Activated CD8-positive, alpha-beta T cell treated with anti-CD3 and anti-CD28 coated beads for 36 hours (primary cell): ENCODE measurements at regions not wholly inside any gene's neighbourhood (a gene's known extent, or its start where the extent isn't known, plus 50 kb on each side); places are given as distances from the start of the nearest gene placed in this dataset.

Experiments
- ATAC-seq: fragments of 200-7000 bp; cut with Tn5 transposase; one replicate; pipeline ENCODE4 v1.10.0; 2021; ENCODE audit warnings: mild to moderate bottlenecking, moderate library complexity
- CTCF ChIA-PET: fragments of 350-600 bp; sonication (Branson Sonifier 250); formaldehyde crosslinking; loops from one replicate; lab custom pipeline; 2021; ENCODE audit warnings: antibody characterized with exemption; lab: Charles Lee
- POLR2A ChIA-PET: fragments of 350-600 bp; sonication (Branson Sonifier 250); formaldehyde crosslinking; loops from one replicate; lab custom pipeline; 2021; ENCODE audit warnings: antibody characterized with exemption; lab: Charles Lee
- DNase-seq: peaks from one replicate; pipeline ENCODE4 v3.0.0-alpha.2; 2020
- H3K27ac Mint-ChIP-seq: one replicate; pipeline ENCODE4 v1.8.0; 2021; ENCODE audit warnings: mild to moderate bottlenecking, mixed read lengths
- H3K27me3 Mint-ChIP-seq: one replicate; pipeline ENCODE4 v1.8.0; 2021; ENCODE audit warnings: mixed read lengths
- H3K36me3 Mint-ChIP-seq: one replicate; pipeline ENCODE4 v1.8.0; 2021; ENCODE audit warnings: low read depth, mixed read lengths
- H3K4me1 Mint-ChIP-seq: one replicate; pipeline ENCODE4 v1.8.0; 2021; ENCODE audit warnings: low read depth, mixed read lengths
- H3K4me3 Mint-ChIP-seq: one replicate; pipeline ENCODE4 v1.8.0; 2021; ENCODE audit warnings: mild to moderate bottlenecking, moderate library complexity, mixed read lengths
- H3K9me3 Mint-ChIP-seq: one replicate; pipeline ENCODE4 v1.8.0; 2021; ENCODE audit warnings: mixed read lengths
- intact Hi-C: fragments of 100-400 bp; cut with micrococcal nuclease; formaldehyde crosslinking; loops from one replicate; pipeline ENCODE4 v1.10.0; 2022
- TF ChIP-seq, protein P1 (sequence below): fragments of 200-600 bp; IDR thresholded peaks from one replicate; pipeline ENCODE4 v1.8.0; 2022; ENCODE audit warnings: antibody characterized with exemption, mild to moderate bottlenecking

DNA sequence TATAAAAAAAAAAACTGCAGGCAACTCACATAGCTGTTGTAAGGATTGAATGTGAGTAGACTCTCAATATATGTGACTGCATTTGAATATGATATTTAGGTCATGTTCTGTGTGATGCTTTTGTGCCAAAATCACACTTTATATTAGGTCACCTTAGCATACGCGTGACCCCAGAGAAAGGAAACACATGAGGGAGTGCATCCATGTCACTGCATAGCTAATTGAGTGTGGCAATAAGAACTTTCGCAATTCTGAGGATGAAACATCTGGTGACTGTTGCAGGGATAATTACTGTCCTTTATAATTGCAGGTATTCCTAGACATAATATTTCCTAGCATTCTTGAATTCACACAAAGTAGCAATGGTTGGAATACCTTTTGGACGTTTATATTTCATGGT lies 459.5 kb upstream of the KLF4 start:
- intact Hi-C loops = no loop called here
- Mint-ChIP-seq H3K9me3 (peaks cover 9% of the 10 kb centered on the region), H3K36me3 (no peaks in the 10 kb centered on the region), H3K4me3 (no peak overlapping the region), H3K27me3 (no peaks in the 10 kb centered on the region), H3K4me1 (no peaks in the 10 kb centered on the region), H3K27ac (no peak overlapping the region)
- DNase-seq = no peak
- CTCF ChIA-PET = no interaction called here
- no peak for ATAC-seq
- POLR2A ChIA-PET = no interaction called here
- TF ChIP-seq, protein P1, sequence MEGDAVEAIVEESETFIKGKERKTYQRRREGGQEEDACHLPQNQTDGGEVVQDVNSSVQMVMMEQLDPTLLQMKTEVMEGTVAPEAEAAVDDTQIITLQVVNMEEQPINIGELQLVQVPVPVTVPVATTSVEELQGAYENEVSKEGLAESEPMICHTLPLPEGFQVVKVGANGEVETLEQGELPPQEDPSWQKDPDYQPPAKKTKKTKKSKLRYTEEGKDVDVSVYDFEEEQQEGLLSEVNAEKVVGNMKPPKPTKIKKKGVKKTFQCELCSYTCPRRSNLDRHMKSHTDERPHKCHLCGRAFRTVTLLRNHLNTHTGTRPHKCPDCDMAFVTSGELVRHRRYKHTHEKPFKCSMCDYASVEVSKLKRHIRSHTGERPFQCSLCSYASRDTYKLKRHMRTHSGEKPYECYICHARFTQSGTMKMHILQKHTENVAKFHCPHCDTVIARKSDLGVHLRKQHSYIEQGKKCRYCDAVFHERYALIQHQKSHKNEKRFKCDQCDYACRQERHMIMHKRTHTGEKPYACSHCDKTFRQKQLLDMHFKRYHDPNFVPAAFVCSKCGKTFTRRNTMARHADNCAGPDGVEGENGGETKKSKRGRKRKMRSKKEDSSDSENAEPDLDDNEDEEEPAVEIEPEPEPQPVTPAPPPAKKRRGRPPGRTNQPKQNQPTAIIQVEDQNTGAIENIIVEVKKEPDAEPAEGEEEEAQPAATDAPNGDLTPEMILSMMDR = no peak

DNA sequence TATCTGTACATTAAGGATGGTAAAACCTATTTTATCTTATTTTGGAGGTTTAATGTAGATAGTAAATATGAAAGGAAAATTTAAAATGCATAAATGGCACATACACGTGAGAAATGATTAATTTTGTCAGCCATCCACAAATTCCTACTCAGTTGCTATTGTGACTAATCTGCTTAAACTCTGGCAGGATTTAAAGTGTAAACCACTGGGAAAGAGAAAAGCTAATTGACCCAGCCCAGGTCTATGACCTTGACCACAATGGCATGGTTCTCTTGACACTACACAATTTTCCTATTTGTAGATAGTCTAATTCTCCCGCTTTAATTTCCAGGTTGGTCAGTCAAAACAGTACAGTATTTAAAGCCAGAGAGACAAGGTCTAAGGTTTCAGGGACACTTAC lies 459.0 kb upstream of the KLF4 start:
- DNase-seq (no peak), ATAC-seq (no peak)
- Mint-ChIP-seq H3K4me3 (no peak overlapping the region), H3K4me1 (no peaks in the 10 kb centered on the region), H3K9me3 (peaks cover 9% of the 10 kb centered on the region), H3K27ac (no peak overlapping the region), H3K27me3 (no peaks in the 10 kb centered on the region), H3K36me3 (no peaks in the 10 kb centered on the region)
- TF ChIP-seq, protein P1 = no peak
- intact Hi-C loops = no loop called here
- POLR2A ChIA-PET = no interaction called here
- CTCF ChIA-PET = no interaction called here

DNA sequence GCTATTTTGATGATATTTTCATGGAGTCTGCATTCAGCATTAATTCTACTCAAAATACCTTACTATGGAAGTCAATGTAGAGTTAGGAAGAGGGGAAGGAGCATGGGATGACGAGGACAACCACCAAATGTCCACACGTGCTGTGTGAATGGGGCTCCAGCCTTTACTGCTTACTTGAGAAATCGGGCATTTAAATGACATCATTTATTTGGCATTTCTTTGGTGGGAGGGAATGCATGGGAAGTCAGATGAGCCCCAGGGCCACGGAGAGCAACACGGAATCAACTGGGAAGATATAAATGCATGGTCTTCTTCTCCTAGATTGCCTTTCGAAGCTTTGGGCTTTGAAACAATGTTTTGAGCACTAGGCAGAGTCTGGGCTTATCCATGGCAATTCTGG lies 458.5 kb upstream of the KLF4 start:
- Mint-ChIP-seq H3K27ac (no peak overlapping the region), H3K4me3 (no peak overlapping the region), H3K4me1 (no peaks in the 10 kb centered on the region), H3K9me3 (peaks cover 9% of the 10 kb centered on the region), H3K27me3 (no peaks in the 10 kb centered on the region), H3K36me3 (no peaks in the 10 kb centered on the region)
- TF ChIP-seq, protein P1 = no peak
- no peak for DNase-seq
- ATAC-seq = no peak
- intact Hi-C loops = no loop called here
- CTCF ChIA-PET = no interaction called here
- POLR2A ChIA-PET = no interaction called here

DNA sequence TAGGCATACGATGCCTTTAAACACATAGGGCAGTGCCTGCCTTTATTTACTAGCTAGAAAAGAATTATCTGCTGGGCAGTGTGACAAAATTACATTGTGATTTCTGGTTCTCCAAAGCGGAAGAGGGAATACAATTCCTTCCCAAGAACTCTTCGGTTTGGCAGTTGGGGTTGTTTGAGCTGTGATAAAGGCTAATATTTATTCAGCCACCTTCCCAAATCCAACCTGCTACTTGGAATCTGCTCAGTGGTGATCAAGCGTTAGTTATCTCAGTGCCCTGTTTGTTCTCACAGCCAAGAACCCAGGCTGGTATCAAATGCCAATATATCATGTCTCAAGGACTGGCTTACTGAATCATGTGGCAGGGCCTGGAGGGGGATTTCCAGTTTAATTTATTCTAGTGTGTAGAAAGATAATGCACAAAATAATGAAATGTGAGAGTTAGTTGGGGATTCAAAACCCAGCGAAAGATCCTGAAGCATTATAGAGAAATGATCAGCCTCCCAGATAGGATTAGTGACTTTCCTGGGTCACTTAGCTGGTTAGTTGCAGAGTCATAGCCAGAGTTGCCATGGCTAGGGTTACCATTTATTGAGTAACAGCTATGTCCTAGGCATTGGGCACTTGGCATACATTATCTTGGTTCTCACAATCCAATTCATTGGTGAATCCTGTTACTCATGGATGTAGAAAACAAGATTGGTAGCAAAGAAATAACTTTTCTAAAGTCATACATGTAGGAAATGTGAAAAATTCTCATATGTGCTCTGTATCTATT lies 457.0 kb upstream of the KLF4 start:
- no peaks in the 10 kb centered on the region for H3K36me3 Mint-ChIP-seq
- ChIA-PET POLR2A (no interaction called here), CTCF (no interaction called here)
- no peaks in the 10 kb centered on the region for H3K27me3 Mint-ChIP-seq
- H3K27ac Mint-ChIP-seq = no peak overlapping the region
- no peak for ATAC-seq
- peaks cover 9% of the 10 kb centered on the region for H3K9me3 Mint-ChIP-seq
- TF ChIP-seq, protein P1 = no peak
- H3K4me1 Mint-ChIP-seq = no peaks in the 10 kb centered on the region
- DNase-seq = no peak
- intact Hi-C loops = no loop called here
- no peak overlapping the region for H3K4me3 Mint-ChIP-seq

DNA sequence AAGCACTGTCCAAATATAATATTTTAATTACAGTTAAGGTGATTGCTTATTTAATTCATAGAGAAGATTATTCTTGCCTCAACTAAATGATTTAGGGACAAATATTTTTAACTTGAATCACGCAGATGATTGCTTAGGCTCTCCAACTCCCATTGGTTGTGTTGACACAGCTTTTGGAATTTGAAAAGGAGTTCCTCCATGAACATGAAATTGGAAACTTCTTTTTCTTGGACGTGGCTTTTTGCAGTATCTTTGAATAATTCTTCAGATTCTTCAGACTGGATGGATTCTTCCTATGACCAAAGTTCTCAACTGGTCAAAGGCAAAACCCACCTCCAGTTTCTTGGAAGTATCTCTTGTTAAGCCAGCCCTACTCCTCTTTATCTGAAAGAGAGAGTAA lies 456.4 kb upstream of the KLF4 start:
- CTCF ChIA-PET = no interaction called here
- intact Hi-C loops = no loop called here

More for the DNA sequence above, 456.4 kb upstream of the KLF4 start:
- Mint-ChIP-seq H3K27ac (no peak overlapping the region), H3K4me3 (no peak overlapping the region), H3K36me3 (no peaks in the 10 kb centered on the region), H3K9me3 (peaks cover 8% of the 10 kb centered on the region), H3K4me1 (no peaks in the 10 kb centered on the region), H3K27me3 (no peaks in the 10 kb centered on the region)
- POLR2A ChIA-PET = no interaction called here
- DNase-seq = no peak
- no peak for ATAC-seq
- TF ChIP-seq, protein P1 = no peak
